PC-9 (cell line): ENCODE measurements at regions not wholly inside any gene's neighbourhood (a gene's known extent, or its start where the extent isn't known, plus 50 kb on each side); places are given as distances from the start of the nearest gene placed in this dataset.

Experiments
- BruUV-seq: library from RNA; stranded (reverse); fragments of 400-500 nt; replicated peaks from 2 replicates; lab custom pipeline; 2021; lab: Mats Ljungman, UMichigan
- CTCF ChIA-PET: fragments of 300-600 bp; sonication (Branson Sonifier 250); formaldehyde crosslinking; loops from one replicate; lab custom pipeline; 2022; ENCODE audit warnings: antibody characterized with exemption; lab: Charles Lee
- POLR2A ChIA-PET: fragments of 300-600 bp; sonication (Branson Sonifier 250); formaldehyde crosslinking; loops from one replicate; lab custom pipeline; 2022; ENCODE audit warnings: antibody characterized with exemption; ENCODE audit not compliant: unreplicated experiment; lab: Charles Lee
- DNase-seq, 2 experiments: peaks; one replicate each; pipeline versions ENCODE4 v3.0.0 to v3.0.0-alpha.2; 2015 to 2022; ENCODE audit warnings: mixed read lengths in 1 of 2
- H2AFZ ChIP-seq: fragments of 200-600 bp; sonication (generic); 2 replicates; pipeline ENCODE4 v1.8.1; 2017; ENCODE audit warnings: antibody characterized with exemption
- H3F3A ChIP-seq: fragments of 200-600 bp; sonication (generic); 2 replicates; pipeline ENCODE4 v1.8.1; 2017; ENCODE audit warnings: antibody characterized with exemption, mild to moderate bottlenecking, low read depth; ENCODE audit not compliant: insufficient read depth
- H3K27ac ChIP-seq: fragments of 200-600 bp; sonication (generic); 2 replicates; pipeline ENCODE4 v1.6.1; 2016; ENCODE audit warnings: mixed run types
- H3K27me3 ChIP-seq: fragments of 200-600 bp; sonication (generic); 2 replicates; pipeline ENCODE4 v1.6.1; 2016; ENCODE audit warnings: low read depth, mixed run types; ENCODE audit not compliant: insufficient read depth
- H3K36me3 ChIP-seq: fragments of 200-600 bp; sonication (generic); 2 replicates; pipeline ENCODE4 v1.6.1; 2016; ENCODE audit warnings: low read depth, mixed run types
- H3K4me1 ChIP-seq: fragments of 200-600 bp; sonication (generic); replicated peaks from 2 replicates; pipeline ENCODE4 v1.6.1; 2016; ENCODE audit warnings: mixed run types; ENCODE audit not compliant: insufficient read depth
- H3K4me2 ChIP-seq: fragments of 200-600 bp; sonication (generic); 2 replicates; pipeline ENCODE4 v1.6.1; 2017; ENCODE audit warnings: mixed run types
- H3K4me3 ChIP-seq: fragments of 200-600 bp; sonication (generic); 2 replicates; pipeline ENCODE4 v1.6.1; 2016; ENCODE audit warnings: mixed run types
- H3K79me2 ChIP-seq: fragments of 200-600 bp; sonication (generic); 2 replicates; pipeline ENCODE4 v1.6.1; 2017; ENCODE audit warnings: low read depth, mixed run types
- H3K9me2 ChIP-seq: fragments of 200-600 bp; sonication (generic); 2 replicates; pipeline ENCODE4 v1.8.1; 2017; ENCODE audit warnings: mild to moderate bottlenecking; ENCODE audit not compliant: insufficient read depth
- H3K9me3 ChIP-seq: fragments of 200-600 bp; sonication (generic); 2 replicates; pipeline ENCODE4 v1.8.1; 2016; ENCODE audit warnings: low read depth; ENCODE audit not compliant: insufficient read depth
- H4K20me1 ChIP-seq: fragments of 200-600 bp; sonication (generic); 2 replicates; pipeline ENCODE4 v1.8.1; 2017; ENCODE audit not compliant: insufficient read depth
- EZH2 ChIP-seq: fragments of 200-600 bp; sonication (generic); IDR thresholded peaks from 2 replicates; pipeline ENCODE4 v1.8.0; 2017; ENCODE audit warnings: antibody characterized with exemption, low read depth
- intact Hi-C: fragments of 100-400 bp; cut with micrococcal nuclease; formaldehyde crosslinking; loops from one replicate; pipeline ENCODE4 v1.10.0; 2022; ENCODE audit not compliant: unreplicated experiment
- TF ChIP-seq, protein P1 (sequence below): fragments of 200-600 bp; sonication (generic); conservative IDR thresholded peaks from 2 replicates; pipeline ENCODE4 v1.6.1; 2017; ENCODE audit warnings: mixed run types, antibody characterized with exemption, mild to moderate bottlenecking, moderate library complexity

DNA sequence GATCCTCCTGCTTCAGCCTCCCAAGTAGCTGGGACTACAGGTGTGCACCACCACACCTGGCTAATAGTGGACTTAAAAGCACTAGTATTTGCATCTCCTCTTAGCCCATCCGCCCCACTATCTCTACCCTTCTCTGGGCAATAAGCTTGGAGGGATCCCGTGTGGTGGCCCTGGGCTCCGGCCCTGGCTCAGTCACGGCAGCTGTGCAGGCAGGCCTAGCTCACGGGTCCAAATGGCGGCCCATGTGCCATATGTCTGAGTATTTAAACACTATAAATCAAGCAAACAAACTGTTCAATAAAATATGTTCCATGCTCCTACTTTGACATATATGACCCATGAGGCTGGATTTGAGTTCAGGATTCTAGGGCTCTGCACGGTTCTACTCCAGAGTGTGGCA is 118.4 kb downstream of the BANF2 start:
- TF ChIP-seq, protein P1, sequence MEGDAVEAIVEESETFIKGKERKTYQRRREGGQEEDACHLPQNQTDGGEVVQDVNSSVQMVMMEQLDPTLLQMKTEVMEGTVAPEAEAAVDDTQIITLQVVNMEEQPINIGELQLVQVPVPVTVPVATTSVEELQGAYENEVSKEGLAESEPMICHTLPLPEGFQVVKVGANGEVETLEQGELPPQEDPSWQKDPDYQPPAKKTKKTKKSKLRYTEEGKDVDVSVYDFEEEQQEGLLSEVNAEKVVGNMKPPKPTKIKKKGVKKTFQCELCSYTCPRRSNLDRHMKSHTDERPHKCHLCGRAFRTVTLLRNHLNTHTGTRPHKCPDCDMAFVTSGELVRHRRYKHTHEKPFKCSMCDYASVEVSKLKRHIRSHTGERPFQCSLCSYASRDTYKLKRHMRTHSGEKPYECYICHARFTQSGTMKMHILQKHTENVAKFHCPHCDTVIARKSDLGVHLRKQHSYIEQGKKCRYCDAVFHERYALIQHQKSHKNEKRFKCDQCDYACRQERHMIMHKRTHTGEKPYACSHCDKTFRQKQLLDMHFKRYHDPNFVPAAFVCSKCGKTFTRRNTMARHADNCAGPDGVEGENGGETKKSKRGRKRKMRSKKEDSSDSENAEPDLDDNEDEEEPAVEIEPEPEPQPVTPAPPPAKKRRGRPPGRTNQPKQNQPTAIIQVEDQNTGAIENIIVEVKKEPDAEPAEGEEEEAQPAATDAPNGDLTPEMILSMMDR = no peak
- no peak for TF ChIP-seq EZH2
- ChIA-PET POLR2A (no interaction called here), CTCF (no interaction called here)
- no peaks in the 10 kb centered on the region for H3K79me2 ChIP-seq
- H2AFZ ChIP-seq = no peak overlapping the region
- H3K4me3 ChIP-seq = no peak overlapping the region
- DNase-seq = no peak
- no TSS peak for BruUV-seq
- no peaks in the 10 kb centered on the region for H4K20me1 ChIP-seq
- H3K9me3 ChIP-seq = 0 out of 2 replicates have a peak, but pooled peaks cover 3% of the 10 kb centered on the region
- no peaks in the 10 kb centered on the region for H3K9me2 ChIP-seq
- H3K4me1 ChIP-seq = 0 out of 2 replicates have a peak, but pooled peaks cover 3% of the 10 kb centered on the region
- intact Hi-C loops = no loop called here
- no peak overlapping the region for H3K4me2 ChIP-seq
- no peak overlapping the region for H3K27ac ChIP-seq
- no peaks in the 10 kb centered on the region for H3K27me3 ChIP-seq
- H3F3A ChIP-seq = no peaks in the 10 kb centered on the region
- H3K36me3 ChIP-seq = no peaks in the 10 kb centered on the region

DNA sequence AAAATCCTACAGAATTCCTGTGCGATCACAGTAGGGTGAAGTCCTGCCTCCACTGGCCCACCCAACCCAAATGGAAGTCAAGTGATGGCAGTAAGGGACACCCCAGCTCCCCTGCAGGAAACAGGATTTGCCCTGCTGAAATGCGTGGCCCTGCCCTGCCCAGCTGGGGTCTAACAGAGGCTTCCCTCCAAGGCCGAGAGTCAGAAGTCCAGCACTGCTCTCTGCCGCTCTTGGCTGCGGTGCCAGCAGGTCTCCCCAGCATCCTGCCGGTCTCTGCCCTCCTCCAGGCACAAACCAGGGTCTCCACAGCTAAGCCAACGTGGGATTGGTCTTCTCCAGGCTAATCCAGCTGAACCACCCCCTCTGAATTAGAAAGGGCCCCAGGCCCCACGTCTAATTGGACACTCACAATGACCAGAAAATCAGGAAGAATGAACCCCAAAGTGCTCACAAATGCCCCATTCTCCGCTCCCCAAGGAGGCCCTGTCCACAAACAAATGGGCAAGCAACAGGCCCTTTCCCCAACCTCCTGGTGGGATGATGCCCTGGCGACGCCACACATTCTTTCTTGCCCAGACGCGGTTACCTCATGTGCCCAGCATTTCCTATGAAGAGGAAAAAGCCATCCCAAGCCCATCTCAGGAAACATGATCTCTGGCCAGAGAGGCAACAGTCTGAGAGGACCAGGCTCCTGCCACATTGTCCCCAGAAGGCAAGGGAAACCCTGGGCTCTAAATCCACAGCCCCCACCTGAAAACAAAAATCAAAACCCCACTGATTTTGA is 117.2 kb downstream of the BANF2 start:
- BruUV-seq = no TSS peak
- no peak overlapping the region for H2AFZ ChIP-seq
- intact Hi-C loops = no loop called here

DNA sequence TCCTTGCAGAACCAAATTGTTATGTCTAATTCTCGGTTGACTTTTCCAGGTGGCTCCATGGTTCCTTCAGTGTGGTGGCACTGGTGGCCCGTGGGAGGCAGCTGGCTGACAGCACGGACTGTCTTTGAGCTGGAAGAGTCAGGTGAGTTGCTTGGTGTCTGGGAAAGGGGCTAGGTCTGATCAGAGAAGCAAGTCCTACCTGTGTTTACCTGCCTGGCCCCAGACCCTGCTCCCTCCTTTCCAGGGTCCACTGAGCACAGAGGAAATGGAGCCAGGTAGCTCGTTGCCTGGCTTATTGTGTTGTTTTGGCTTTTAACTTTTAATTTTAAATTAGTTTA is 111.8 kb downstream of the BANF2 start:
- ChIA-PET CTCF (no interaction called here), POLR2A (no interaction called here)
- intact Hi-C loops = no loop called here
- Histone ChIP-seq H3K9me2 (no peaks in the 10 kb centered on the region), H3F3A (no peaks in the 10 kb centered on the region), H3K27me3 (no peaks in the 10 kb centered on the region), H2AFZ (no peak overlapping the region), H4K20me1 (no peaks in the 10 kb centered on the region), H3K4me2 (no peak overlapping the region), H3K27ac (no peak overlapping the region), H3K4me1 (no peaks in the 10 kb centered on the region), H3K79me2 (no peaks in the 10 kb centered on the region), H3K36me3 (no peaks in the 10 kb centered on the region), H3K4me3 (no peak overlapping the region), H3K9me3 (no peaks in the 10 kb centered on the region)
- DNase-seq = no peak
- no peak for TF ChIP-seq EZH2
- TF ChIP-seq, protein P1 = no peak
- BruUV-seq = no TSS peak

More for the DNA sequence above, 117.2 kb downstream of the BANF2 start:
- POLR2A ChIA-PET = no interaction called here
- Histone ChIP-seq H3K4me2 (no peak overlapping the region), H3K4me3 (no peak overlapping the region), H3K36me3 (no peaks in the 10 kb centered on the region), H3K27ac (no peak overlapping the region), H3K4me1 (0 out of 2 replicates have a peak, but pooled peaks cover 3% of the 10 kb centered on the region), H3K79me2 (no peaks in the 10 kb centered on the region), H3K9me2 (no peaks in the 10 kb centered on the region), H3K27me3 (no peaks in the 10 kb centered on the region), H3F3A (no peaks in the 10 kb centered on the region), H4K20me1 (no peaks in the 10 kb centered on the region), H3K9me3 (0 out of 2 replicates have a peak, but pooled peaks cover 3% of the 10 kb centered on the region)
- TF ChIP-seq, protein P1 = no peak
- no peak for TF ChIP-seq EZH2
- no peak for DNase-seq
- CTCF ChIA-PET = no interaction called here
